Erythroblast (primary cell): ENCODE measurements at regions not wholly inside any gene's neighbourhood (a gene's known extent, or its start where the extent isn't known, plus 50 kb on each side); places are given as distances from the start of the nearest gene placed in this dataset.

Experiments used
- GATA1 ChIP-seq: IDR thresholded peaks from 2 replicates; pipeline ENCODE4 v1.6.1; 2011; ENCODE audit warnings: low read depth, mild to moderate bottlenecking, control low read depth, low read length, moderate library complexity
- POLR2A ChIP-seq: IDR thresholded peaks from 2 replicates; pipeline ENCODE4 v1.6.1; 2011; ENCODE audit warnings: mild to moderate bottlenecking, low read length

- no peak for TF ChIP-seq POLR2A
- TF ChIP-seq GATA1: no peak
These were observed 288.6 kb upstream of the CCL2 start for GRCh38 chr17:33966410-33967059.
